IPS-18a (cell line): ENCODE measurements at regions not wholly inside any gene's neighbourhood (a gene's known extent, or its start where the extent isn't known, plus 50 kb on each side); places are given as distances from the start of the nearest gene placed in this dataset.

Experiments used
- H3K27ac ChIP-seq: one replicate; pipeline ENCODE4 v1.5.1; 2013; ENCODE audit warnings: low read length
- H3K27me3 ChIP-seq: one replicate; pipeline ENCODE4 v1.6.1; 2013; ENCODE audit warnings: mild to moderate bottlenecking, low read length; ENCODE audit not compliant: control insufficient read depth, insufficient read depth
- H3K36me3 ChIP-seq: one replicate; pipeline ENCODE4 v1.6.1; 2013; ENCODE audit warnings: low read depth, low read length; ENCODE audit not compliant: control insufficient read depth
- H3K4me1 ChIP-seq: one replicate; pipeline ENCODE4 v1.6.1; 2013; ENCODE audit warnings: low read depth, low read length; ENCODE audit not compliant: control insufficient read depth
- H3K4me3 ChIP-seq: one replicate; pipeline ENCODE4 v1.5.1; 2013; ENCODE audit warnings: low read length
- H3K9ac ChIP-seq: one replicate; pipeline ENCODE4 v1.6.1; 2013; ENCODE audit warnings: mild to moderate bottlenecking, low read length, moderate library complexity
- H3K9me3 ChIP-seq: one replicate; pipeline ENCODE4 v1.6.1; 2013; ENCODE audit warnings: low read depth, low read length; ENCODE audit not compliant: control insufficient read depth

- Histone ChIP-seq H3K9ac (no peak overlapping the region), H3K4me1 (no peaks in the 10 kb centered on the region), H3K4me3 (no peak overlapping the region), H3K27ac (no peak overlapping the region), H3K27me3 (no peaks in the 10 kb centered on the region), H3K36me3 (no peaks in the 10 kb centered on the region), H3K9me3 (no peaks in the 10 kb centered on the region)
Observed at GRCh38 chr2:205913668-205914067, 172.3 kb downstream of the INO80D start.

DNA sequence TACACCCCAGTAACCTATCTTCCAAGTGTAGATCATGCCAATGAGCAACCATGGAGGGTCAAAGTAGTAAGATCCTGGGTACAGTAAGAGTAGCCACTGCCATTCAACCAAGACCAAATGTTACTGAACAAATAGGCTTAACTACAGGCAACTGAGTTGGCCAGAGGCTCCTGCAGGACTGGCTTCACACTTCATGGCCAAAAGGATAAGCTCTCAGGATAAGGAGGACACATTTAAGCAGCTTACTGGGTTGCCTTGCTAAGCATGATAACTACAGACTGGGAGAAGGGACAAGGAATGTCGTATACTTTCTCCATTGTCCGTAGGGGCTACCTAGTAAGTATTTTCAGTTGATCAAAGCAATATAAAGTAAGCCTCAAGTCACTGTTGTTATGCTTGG is 174.7 kb downstream of the INO80D start:
- Histone ChIP-seq H3K36me3 (no peaks in the 10 kb centered on the region), H3K4me1 (no peaks in the 10 kb centered on the region), H3K27me3 (no peaks in the 10 kb centered on the region), H3K9me3 (no peaks in the 10 kb centered on the region), H3K4me3 (no peak overlapping the region), H3K9ac (no peak overlapping the region), H3K27ac (no peak overlapping the region)

GRCh38 chr2:205909184-205909572 is 176.8 kb downstream of the INO80D start:
- Histone ChIP-seq H3K27ac (no peak overlapping the region), H3K36me3 (no peaks in the 10 kb centered on the region), H3K27me3 (no peaks in the 10 kb centered on the region), H3K4me3 (no peak overlapping the region), H3K9ac (no peak overlapping the region), H3K4me1 (no peaks in the 10 kb centered on the region), H3K9me3 (no peaks in the 10 kb centered on the region)

- Histone ChIP-seq H3K9ac (no peak overlapping the region), H3K4me1 (no peaks in the 10 kb centered on the region), H3K27me3 (no peaks in the 10 kb centered on the region), H3K27ac (no peak overlapping the region), H3K36me3 (no peaks in the 10 kb centered on the region), H3K4me3 (no peak overlapping the region), H3K9me3 (no peaks in the 10 kb centered on the region)
Observed at GRCh38 chr2:205908212-205909183, 177.5 kb downstream of the INO80D start.

DNA sequence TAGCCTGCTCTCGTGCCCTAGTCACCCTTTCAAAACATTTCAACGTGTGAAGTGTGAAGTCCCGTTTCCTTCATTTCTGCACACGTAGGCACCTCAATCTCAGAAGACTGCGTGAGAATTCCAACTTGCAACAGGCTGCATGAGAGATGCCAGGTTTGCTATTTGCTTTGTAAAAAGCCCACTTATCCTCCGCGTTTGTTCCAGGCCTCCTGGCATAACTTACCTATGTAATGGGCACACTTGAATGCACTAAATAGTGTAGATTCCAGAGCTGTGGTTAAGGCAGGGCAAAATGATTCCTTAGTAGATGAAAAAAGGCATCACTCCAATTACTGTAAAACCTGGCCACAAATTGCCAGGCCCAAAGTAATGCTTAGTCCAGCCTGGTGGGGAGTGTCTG is 179.6 kb downstream of the INO80D start:
- no peaks in the 10 kb centered on the region for H3K4me1 ChIP-seq
- no peaks in the 10 kb centered on the region for H3K27me3 ChIP-seq
- H3K36me3 ChIP-seq = no peaks in the 10 kb centered on the region
- H3K27ac ChIP-seq = no peak overlapping the region
- no peaks in the 10 kb centered on the region for H3K9me3 ChIP-seq
- H3K9ac ChIP-seq = no peak overlapping the region
- H3K4me3 ChIP-seq = no peak overlapping the region

DNA sequence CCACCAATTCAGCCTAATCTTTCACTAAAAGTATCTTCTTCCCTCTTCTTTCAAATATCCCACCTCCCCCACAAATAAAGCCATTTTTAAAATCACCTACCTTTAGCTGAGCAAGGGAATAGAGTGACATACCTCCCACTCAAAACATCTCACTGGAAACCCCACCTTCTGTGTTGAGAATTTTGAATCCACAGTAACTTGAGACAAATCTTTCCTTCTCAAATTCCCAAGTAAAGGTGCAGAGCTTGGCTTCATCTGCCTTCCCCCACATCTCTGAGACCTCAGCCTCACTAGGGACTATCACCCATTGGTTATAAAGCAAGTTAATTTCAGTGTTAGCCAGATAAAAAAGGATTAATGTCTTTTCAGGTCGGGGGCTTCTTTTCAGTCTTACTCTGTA is 180.4 kb downstream of the INO80D start:
- Histone ChIP-seq H3K27me3 (no peaks in the 10 kb centered on the region), H3K36me3 (no peaks in the 10 kb centered on the region), H3K27ac (no peak overlapping the region), H3K9me3 (no peaks in the 10 kb centered on the region), H3K4me3 (no peak overlapping the region), H3K9ac (no peak overlapping the region), H3K4me1 (no peaks in the 10 kb centered on the region)

DNA sequence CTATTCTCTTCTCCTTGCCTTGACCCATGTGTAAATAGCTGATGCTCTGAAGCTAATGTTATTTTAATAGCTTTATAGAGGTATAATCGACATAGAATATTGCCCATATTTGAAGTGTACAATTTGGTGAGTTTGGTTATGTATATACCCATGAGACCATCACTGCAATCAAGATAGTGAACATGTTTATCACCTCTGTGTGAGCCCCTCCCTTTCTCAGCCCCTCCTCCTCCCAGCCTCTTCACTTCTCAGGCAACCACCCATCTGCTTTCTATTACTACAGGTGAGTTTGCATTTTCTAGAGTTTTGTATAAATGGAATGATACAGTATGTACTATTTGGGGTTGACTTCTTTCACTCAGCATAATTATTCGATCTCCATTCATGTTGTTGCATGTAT is 181.1 kb downstream of the INO80D start:
- Histone ChIP-seq H3K9me3 (no peaks in the 10 kb centered on the region), H3K36me3 (no peaks in the 10 kb centered on the region), H3K4me1 (no peaks in the 10 kb centered on the region), H3K9ac (no peak overlapping the region), H3K4me3 (no peak overlapping the region), H3K27me3 (no peaks in the 10 kb centered on the region), H3K27ac (no peak overlapping the region)

DNA sequence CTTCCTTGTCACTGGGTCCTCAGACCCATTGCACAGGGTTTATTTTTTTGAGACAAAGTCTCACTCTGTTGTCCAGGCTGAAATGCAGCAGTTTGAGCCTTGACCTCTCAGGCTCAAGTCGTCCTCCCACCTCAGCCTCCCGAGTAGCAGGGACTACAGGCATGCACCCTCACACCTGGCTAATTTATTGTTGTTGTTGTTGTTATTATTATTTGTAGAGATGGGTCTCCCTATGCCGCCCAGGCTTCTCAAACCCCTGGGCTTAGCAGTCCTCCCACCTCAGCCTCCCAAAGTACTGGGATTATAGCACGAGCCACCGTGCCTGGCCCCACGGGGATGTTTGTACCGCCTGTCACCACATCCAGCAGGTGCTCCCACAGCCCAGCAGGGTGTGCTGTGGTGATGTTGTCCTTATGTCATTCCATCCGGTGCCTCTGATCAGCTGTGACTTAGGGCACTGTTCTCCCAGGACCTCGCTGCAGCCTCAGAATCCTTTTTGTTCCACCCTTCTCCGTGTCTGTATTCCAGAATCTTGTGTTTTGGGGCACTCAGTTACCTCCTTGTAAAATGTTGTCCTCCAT is 182.3 kb downstream of the INO80D start:
- H3K27ac ChIP-seq = no peak overlapping the region
- no peaks in the 10 kb centered on the region for H3K9me3 ChIP-seq
- H3K4me3 ChIP-seq = no peak overlapping the region
- H3K4me1 ChIP-seq = no peaks in the 10 kb centered on the region
- H3K27me3 ChIP-seq = no peaks in the 10 kb centered on the region
- no peaks in the 10 kb centered on the region for H3K36me3 ChIP-seq
- H3K9ac ChIP-seq = no peak overlapping the region

DNA sequence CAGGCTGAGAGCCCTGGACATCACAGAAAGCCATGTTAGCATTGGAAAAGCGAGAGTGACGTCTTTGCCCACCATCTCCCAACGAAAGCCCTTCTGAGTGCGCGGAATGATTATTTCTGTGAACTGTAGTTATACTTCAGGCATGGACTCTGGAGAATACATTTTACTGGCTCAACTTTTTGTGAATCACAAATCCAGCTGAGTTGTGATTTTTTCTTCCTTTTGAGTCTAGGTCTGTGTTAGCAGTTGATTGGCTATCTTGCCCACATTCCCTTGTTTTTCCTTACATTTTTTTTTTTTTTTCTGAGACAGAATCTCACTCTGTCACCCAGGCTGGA is 183.1 kb downstream of the INO80D start:
- no peak overlapping the region for H3K27ac ChIP-seq
- no peak overlapping the region for H3K9ac ChIP-seq
- H3K27me3 ChIP-seq = no peaks in the 10 kb centered on the region
- H3K4me3 ChIP-seq = no peak overlapping the region
- no peaks in the 10 kb centered on the region for H3K9me3 ChIP-seq
- H3K36me3 ChIP-seq = no peaks in the 10 kb centered on the region
- no peaks in the 10 kb centered on the region for H3K4me1 ChIP-seq

GRCh38 chr2:205902041-205902899 is 183.7 kb downstream of the INO80D start:
- H3K27ac ChIP-seq = no peak overlapping the region
- no peak overlapping the region for H3K4me3 ChIP-seq
- no peaks in the 10 kb centered on the region for H3K27me3 ChIP-seq
- H3K9me3 ChIP-seq = no peaks in the 10 kb centered on the region
- H3K36me3 ChIP-seq = no peaks in the 10 kb centered on the region
- no peaks in the 10 kb centered on the region for H3K4me1 ChIP-seq
- no peak overlapping the region for H3K9ac ChIP-seq

- H3K4me1 ChIP-seq = no peaks in the 10 kb centered on the region
- no peaks in the 10 kb centered on the region for H3K9me3 ChIP-seq
- H3K36me3 ChIP-seq = no peaks in the 10 kb centered on the region
- H3K27me3 ChIP-seq = no peaks in the 10 kb centered on the region
- H3K9ac ChIP-seq = no peak overlapping the region
- H3K27ac ChIP-seq = no peak overlapping the region
- no peak overlapping the region for H3K4me3 ChIP-seq
Observed at GRCh38 chr2:205901491-205901890, 184.5 kb downstream of the INO80D start.
